GM11168 (cell line): ENCODE measurements at regions not wholly inside any gene's neighbourhood (a gene's known extent, or its start where the extent isn't known, plus 50 kb on each side); places are given as distances from the start of the nearest gene placed in this dataset.

Experiments used
- in situ Hi-C: fragments of 300-500 bp; cut with MboI; formaldehyde crosslinking; loops from one replicate; pipeline ENCODE4 v1.12.0; 2022; ENCODE audit warnings: low sequenced_read_pairs; ENCODE audit not compliant: unreplicated experiment

DNA sequence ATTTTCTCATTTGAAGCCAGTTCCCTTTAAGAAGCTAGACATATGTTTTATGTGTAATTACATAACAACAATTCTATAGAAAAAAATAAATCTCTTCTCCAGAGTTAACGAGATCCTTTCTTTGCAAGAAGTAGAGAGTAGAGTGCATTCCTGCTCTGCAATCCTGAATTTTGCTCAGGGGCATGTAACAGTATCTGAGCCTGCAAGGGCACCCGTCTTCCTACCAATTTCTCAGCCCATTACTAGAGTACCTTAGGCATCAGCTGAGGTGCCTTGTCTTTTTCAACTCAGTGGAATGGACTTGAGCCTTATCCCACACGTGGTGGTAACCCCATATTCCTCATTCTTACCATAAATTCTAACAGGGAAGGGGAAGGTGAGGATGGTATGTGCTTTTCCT lies 205.9 kb downstream of the IKZF2 start:
- in situ Hi-C loops, result no loop called here

- in situ Hi-C loops, result no loop called here
These were observed 208.1 kb downstream of the IKZF2 start for GRCh38 chr2:212943351-212943750.

GRCh38 chr2:212941361-212941760 lies 210.1 kb downstream of the IKZF2 start:
- in situ Hi-C loops, result no loop called here

- in situ Hi-C loops, result no loop called here
These were observed 210.6 kb downstream of the IKZF2 start for GRCh38 chr2:212940816-212941215.

DNA sequence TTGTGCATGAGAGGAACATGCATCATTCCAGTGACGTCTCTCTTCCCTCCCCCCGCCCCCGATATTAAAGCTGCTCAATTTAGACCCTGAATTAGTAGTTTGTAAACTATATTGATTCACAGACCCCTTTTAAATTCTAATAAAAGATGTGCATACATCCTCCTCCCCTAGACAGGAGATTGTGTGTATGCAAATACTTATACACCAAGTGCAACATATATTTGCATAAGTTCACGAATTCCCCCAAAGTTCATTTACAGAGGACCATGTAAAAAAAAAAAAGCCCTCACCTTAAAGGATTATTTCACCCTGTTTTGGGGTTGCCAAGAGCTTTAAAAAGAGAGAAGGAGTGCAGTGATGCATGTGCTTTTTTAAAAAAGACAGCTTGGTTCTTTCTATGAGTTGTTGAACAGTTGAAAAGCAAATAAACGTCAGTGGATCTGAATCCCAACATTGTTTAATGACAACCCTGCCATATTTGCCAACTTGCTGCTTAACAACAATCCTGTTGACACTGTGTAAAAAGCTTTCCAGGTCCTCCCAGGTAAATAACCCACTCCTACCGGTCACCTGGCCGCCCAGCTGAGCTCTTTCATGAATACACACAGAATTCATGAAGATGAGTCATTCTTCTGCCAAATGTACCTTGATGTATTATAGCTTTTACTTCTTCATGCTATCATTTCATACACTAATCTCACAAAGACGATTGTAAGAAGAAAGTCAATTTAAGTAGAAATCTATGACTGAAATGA lies 211.5 kb downstream of the IKZF2 start:
- in situ Hi-C loops, result no loop called here

- in situ Hi-C loops, result no loop called here
These were observed 213.1 kb downstream of the IKZF2 start for GRCh38 chr2:212938144-212938793.

GRCh38 chr2:212936572-212936971 lies 214.8 kb downstream of the IKZF2 start:
- in situ Hi-C loops, result no loop called here

DNA sequence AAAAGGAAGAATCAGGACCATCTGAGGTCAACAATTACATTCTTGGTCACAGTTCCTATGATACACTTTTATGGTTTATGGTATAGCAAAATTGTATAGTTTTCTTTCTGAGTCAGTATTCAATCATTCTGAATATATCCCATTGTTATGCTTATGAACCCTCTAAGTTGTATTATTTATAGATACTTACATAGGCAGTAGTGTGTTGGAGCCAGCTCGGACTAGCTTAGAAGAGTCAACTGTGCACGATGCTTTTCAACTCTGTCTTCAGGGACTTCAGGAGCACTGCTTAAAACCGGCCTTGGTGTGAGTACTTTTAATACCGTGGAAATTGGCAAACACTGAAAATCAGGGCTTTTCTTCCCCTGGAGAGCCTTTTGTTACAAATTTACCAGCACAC lies 215.7 kb downstream of the IKZF2 start:
- in situ Hi-C loops, result no loop called here

GRCh38 chr2:212931271-212931670 lies 220.1 kb downstream of the IKZF2 start:
- in situ Hi-C loops, result no loop called here

- in situ Hi-C loops, result no loop called here
These were observed 220.7 kb downstream of the IKZF2 start for GRCh38 chr2:212930556-212931260.

DNA sequence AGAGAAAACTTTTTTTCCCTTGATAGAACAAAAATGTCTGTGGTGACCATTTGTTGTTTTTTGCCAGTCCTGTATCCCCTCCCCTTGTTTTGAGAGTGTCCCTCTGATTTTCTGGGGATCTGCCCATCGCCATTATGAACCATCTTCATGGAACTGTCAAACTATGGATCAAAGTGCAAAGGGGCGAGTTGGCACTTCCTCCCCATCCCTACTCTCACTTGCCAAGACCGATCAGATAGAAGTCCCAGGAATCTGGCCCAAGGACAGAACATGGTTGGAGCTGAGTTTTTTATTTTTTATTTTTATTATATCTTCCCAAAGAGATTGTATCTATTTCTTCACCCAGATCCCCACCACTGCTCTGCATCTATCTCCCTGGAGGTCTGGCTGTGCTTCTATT lies 221.4 kb downstream of the IKZF2 start:
- in situ Hi-C loops, result no loop called here

DNA sequence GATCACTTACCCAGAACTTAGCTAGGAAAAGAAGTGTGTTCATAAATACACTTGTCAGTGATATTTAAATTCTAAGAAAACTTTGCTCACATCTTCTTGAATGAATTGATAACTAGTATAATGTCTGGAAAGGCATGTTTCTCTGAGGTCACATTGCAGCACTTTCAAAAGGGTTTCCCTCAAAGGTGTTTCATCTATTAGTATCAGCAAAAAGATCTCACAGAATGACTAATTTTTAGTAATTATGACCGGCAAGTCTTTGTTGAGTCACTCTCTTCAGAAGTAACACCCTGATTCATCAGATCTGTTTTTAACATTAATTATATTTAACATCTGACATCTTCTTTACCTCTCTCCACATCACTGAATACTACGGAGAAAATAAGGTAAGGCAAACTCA lies 222.3 kb downstream of the IKZF2 start:
- in situ Hi-C loops, result no loop called here

DNA sequence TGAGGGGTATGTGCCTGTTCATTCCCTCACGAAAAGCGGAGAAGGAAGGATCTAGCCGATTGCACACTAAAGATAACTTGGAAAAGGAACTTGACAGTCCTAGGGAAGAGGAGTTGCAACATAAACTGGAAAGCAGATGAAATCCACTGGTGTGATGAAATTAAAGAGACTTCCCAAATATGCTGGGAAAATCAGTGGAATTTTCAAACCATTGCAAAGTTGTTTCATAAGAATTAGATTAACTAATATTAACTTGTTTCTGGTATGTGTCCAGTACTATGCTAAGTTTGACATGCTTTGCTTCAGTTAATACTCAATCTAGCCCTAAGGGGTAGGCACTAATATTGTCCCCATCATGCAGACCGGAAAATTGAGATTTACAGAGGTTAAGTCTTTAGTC lies 222.7 kb downstream of the IKZF2 start:
- in situ Hi-C loops, result no loop called here

DNA sequence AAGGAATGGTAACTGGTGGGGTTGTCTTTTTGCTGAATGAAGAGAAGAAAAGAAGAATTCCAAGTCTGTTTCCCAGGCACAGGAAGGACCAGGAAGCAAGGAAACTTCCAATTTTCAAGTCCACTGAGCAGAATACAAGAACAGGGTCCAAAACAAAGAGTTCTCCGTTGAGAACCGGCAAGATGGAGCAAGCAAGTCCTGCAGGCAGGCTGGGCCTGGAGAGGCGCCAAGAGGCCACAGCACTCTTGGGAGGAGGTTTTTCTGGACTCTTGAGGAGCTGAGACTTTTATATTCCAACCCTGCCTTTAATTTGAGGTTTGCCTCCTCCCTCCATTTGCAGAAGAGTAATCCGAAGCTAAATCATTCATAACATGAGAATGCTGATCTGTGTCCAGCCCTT lies 224.5 kb downstream of the IKZF2 start:
- in situ Hi-C loops, result no loop called here

GRCh38 chr2:212923393-212923792 lies 228.0 kb downstream of the IKZF2 start:
- in situ Hi-C loops, result no loop called here

- in situ Hi-C loops, result no loop called here
These were observed 228.7 kb downstream of the IKZF2 start for GRCh38 chr2:212922701-212923100.

- in situ Hi-C loops, result no loop called here
These were observed 229.7 kb downstream of the IKZF2 start for GRCh38 chr2:212921711-212922110.

- in situ Hi-C loops, result no loop called here
These were observed 230.4 kb downstream of the IKZF2 start for GRCh38 chr2:212921061-212921460.

DNA sequence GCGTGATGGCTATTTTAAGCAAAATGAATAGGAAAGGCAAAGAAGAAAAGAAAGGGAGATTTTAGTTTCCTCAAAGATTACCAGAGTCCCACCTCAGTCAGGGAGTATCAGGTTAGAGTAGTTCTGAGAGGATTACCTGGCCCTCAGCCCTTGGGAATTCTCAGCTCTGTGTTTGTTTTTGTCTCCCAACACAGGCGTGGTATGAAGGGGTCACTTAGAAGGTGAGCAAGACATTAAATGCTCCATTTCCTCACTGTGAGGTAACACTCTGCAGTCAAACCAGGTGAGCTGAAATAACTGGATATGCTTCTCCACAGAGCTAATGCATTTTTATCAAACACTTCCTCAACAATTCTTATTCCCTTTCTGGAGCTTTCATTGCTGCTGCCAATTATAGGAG lies 232.2 kb downstream of the IKZF2 start:
- in situ Hi-C loops, result no loop called here

DNA sequence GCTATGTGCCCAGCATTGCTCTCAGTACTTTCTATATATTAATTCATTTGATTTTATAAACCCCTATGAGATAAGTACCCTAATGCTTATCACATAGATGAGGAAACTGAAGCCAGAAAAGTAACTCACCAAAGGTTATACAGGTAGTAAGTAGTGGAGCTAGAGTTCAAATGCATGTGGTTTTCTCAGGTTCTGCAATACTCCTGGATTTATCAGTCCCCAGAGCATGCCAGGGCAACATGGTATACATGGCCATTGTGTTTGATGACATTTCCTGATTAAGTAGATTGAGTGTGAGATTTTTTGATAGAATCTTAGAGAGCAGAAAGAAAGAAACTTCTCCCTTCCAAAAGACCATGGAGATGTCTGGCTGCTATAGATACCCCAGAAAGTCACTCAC lies 233.1 kb downstream of the IKZF2 start:
- in situ Hi-C loops, result no loop called here

DNA sequence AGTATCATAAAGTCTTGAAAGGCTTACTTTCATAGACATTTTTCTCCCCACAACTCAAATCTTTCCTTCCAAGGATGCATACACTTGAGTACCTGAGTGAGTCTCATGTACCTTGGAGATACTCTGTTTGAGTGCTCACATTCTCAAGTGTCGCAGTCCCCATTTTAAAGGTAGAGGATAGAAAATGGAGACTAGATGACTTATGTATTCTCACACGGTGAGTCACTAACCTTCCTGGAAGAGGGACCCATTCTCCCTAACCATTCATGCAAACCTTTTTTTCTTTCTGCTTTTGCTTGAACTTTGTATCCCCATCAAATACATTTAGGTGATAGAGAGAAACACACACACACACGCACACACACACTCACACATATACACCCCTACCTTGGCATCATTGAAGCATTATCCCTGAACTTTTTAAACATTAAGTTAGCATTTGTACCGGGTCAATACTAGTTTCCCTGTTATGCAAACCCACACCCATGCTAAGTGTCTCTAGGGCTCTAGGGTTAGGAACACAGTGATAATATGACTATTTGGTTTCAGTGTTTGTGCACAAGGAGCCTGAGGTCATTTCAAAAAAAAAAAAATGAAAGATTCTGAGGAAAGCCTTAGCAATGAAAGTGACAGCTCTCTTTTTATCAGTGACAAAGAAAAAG lies 236.2 kb downstream of the IKZF2 start:
- in situ Hi-C loops, result no loop called here
